Fibroblast of pulmonary artery (primary cell): ENCODE measurements at regions not wholly inside any gene's neighbourhood (a gene's known extent, or its start where the extent isn't known, plus 50 kb on each side); places are given as distances from the start of the nearest gene placed in this dataset.
"Not testable (repeated sequence)": the region's sequence is repeated elsewhere in the genome, so short reads cannot be mapped to it uniquely, and the experiment has no call there.

ENCODE experiments used
- DNase-seq: peaks from one replicate; pipeline ENCODE4 v3.0.0-alpha.2; 2010; ENCODE audit warnings: low read depth
- H3K4me3 ChIP-seq: replicated peaks from 2 replicates; pipeline ENCODE4 v1.5.1; 2011; ENCODE audit warnings: low read depth, mild to moderate bottlenecking, control low read depth, low read length, moderate library complexity
- CTCF ChIP-seq: IDR thresholded peaks from 2 replicates; pipeline ENCODE4 v1.5.1; 2011; ENCODE audit warnings: mild to moderate bottlenecking, control low read depth, low read length, inconsistent platforms; ENCODE audit errors: missing control alignments

- no peak overlapping the region for H3K4me3 ChIP-seq
- DNase-seq = no peak
- no peak for TF ChIP-seq CTCF
Observed at GRCh38 chr14:106728611-106729010, 1202.2 kb downstream of the TMEM121 start.

GRCh38 chr14:106729551-106729950 is 1203.2 kb downstream of the TMEM121 start:
- DNase-seq = no peak
- H3K4me3 ChIP-seq = no peak overlapping the region
- TF ChIP-seq CTCF = no peak

- no peak overlapping the region for H3K4me3 ChIP-seq
- no peak for DNase-seq
- TF ChIP-seq CTCF = no peak
Observed at GRCh38 chr14:106733771-106734170, 1207.4 kb downstream of the TMEM121 start.

- no peak for TF ChIP-seq CTCF
- DNase-seq = no peak
- H3K4me3 ChIP-seq = no peak overlapping the region
Observed at GRCh38 chr14:106737021-106737420, 1210.6 kb downstream of the TMEM121 start.

- no peak for TF ChIP-seq CTCF
- DNase-seq = no peak
- no peak overlapping the region for H3K4me3 ChIP-seq
Observed at GRCh38 chr14:106738075-106738474, 1211.7 kb downstream of the TMEM121 start.

- not testable (repeated sequence) for H3K4me3 ChIP-seq, DNase-seq
Observed at GRCh38 chr14:106738598-106739258, 1212.3 kb downstream of the TMEM121 start.

GRCh38 chr14:106741086-106741827 is 1214.9 kb downstream of the TMEM121 start:
- not testable (repeated sequence) for H3K4me3 ChIP-seq, DNase-seq

GRCh38 chr14:106745016-106745767 is 1218.8 kb downstream of the TMEM121 start:
- not testable (repeated sequence) for H3K4me3 ChIP-seq

GRCh38 chr14:106750089-106750488 is 1223.7 kb downstream of the TMEM121 start:
- not testable (repeated sequence) for H3K4me3 ChIP-seq, DNase-seq

More at GRCh38 chr14:106745016-106745767, 1218.8 kb downstream of the TMEM121 start:
- DNase-seq = not testable (repeated sequence)

GRCh38 chr14:106753751-106754150 is 1227.4 kb downstream of the TMEM121 start:
- DNase-seq, H3K4me3 ChIP-seq: not testable (repeated sequence)

GRCh38 chr14:106757444-106757843 is 1231.1 kb downstream of the TMEM121 start:
- DNase-seq, H3K4me3 ChIP-seq: not testable (repeated sequence)
